Upper lobe of left lung (tissue), 6 donors: ENCODE measurements at regions not wholly inside any gene's neighbourhood (a gene's known extent, or its start where the extent isn't known, plus 50 kb on each side); places are given as distances from the start of the nearest gene placed in this dataset.
A peak's percentile ranks its signal among the peaks of the same experiment; 100 is the strongest.

ENCODE experiments used
- ATAC-seq, 2 donors: fragments of 200-7000 bp; cut with Tn5 transposase; one replicate each; pipeline ENCODE4 v1.9.1; 2022; ENCODE audit warnings: mild to moderate bottlenecking in 2 of 2, moderate library complexity in 2 of 2; ENCODE audit not compliant: low FRiP score in 2 of 2
- DNase-seq, 2 donors: peaks; one replicate each; pipeline ENCODE4 v3.0.0-alpha.2; 2019 to 2020
- H3K27ac ChIP-seq, 4 donors: fragments of 200-600 bp; sonication (generic); one replicate each; pipeline ENCODE4 v1.5.1; 2016 to 2019
- H3K27me3 ChIP-seq, 4 donors: fragments of 200-600 bp; sonication (generic); one replicate each; pipeline ENCODE4 v1.5.1; 2017 to 2019
- H3K36me3 ChIP-seq, 4 donors: fragments of 200-600 bp; sonication (generic); one replicate each; pipeline ENCODE4 v1.5.1; 2016 to 2019
- H3K4me1 ChIP-seq, 4 donors: fragments of 200-600 bp; sonication (generic); one replicate each; pipeline ENCODE4 v1.5.1; 2018 to 2019
- H3K4me3 ChIP-seq, 4 donors: fragments of 200-600 bp; sonication (generic); one replicate each; pipeline ENCODE4 v1.5.1; 2017 to 2019; ENCODE audit warnings: mild to moderate bottlenecking in 2 of 4, moderate library complexity in 1 of 4
- H3K9me3 ChIP-seq, 4 donors: fragments of 200-600 bp; sonication (generic); one replicate each; pipeline ENCODE4 v1.5.1; 2018 to 2019
- CTCF ChIP-seq, 6 experiments: fragments of 450-650 bp in 4 of 6; fragments of 200-600 bp in 2 of 6; sonication (generic) in 2 of 6; IDR thresholded peaks; one replicate each; pipeline ENCODE4 v1.5.1; 2016 to 2019; ENCODE audit warnings: antibody characterized with exemption in 6 of 6
- EP300 ChIP-seq, 4 donors: sonication (generic); formaldehyde crosslinking; IDR thresholded peaks; one replicate each; pipeline ENCODE4 v1.5.1; 2017; ENCODE audit warnings: antibody characterized with exemption in 4 of 4, control low read depth in 2 of 4
- POLR2A ChIP-seq, 4 donors: fragments of 450-650 bp; IDR thresholded peaks; one replicate each; pipeline ENCODE4 v1.5.1; 2016 to 2017; ENCODE audit warnings: antibody characterized with exemption in 4 of 4, mild to moderate bottlenecking in 2 of 4
- POLR2AphosphoS5 ChIP-seq, 2 donors: sonication (generic); formaldehyde crosslinking; IDR thresholded peaks; one replicate each; pipeline ENCODE4 v1.5.1; 2017; ENCODE audit warnings: antibody characterized with exemption in 2 of 2
- WGBS, 2 donors: methylation state at CpG; one replicate each; pipeline ENCODE4 v1.1.5; 2017 to 2018; 5-methylcytosine and 5-hydroxymethylcytosine counted together
- donor health status: DM: no; HTN: no; CAD: no; lungs with moderate emphysema.
- donor health status: DM: no; HTN: yes; CAD: no; lungs with severe emphysema.

GRCh38 chr6:47413752-47414422, 63.7 kb upstream of the CD2AP start:
- Histone ChIP-seq H3K4me3 (peak overlapping the region in 3 of 4 donors; percentile 36 to 55 (median 48)), H3K27ac (peak overlapping the region in 3 of 4 donors; percentile 46 to 66 (median 64)), H3K36me3 (no peaks in the 10 kb centered on the region), H3K4me1 (peaks cover 0 to 9% (median 2%) of the 10 kb centered on the region in 4 donors), H3K9me3 (no peaks in the 10 kb centered on the region), H3K27me3 (no peaks in the 10 kb centered on the region)
- TF ChIP-seq CTCF (IDR thresholded peaks at IDR 0.05) (peak; percentile 74 to 92 (median 84)), POLR2AphosphoS5 (IDR thresholded peaks at IDR 0.05) (no peak)
- DNase-seq (peak in 1 of 2 donors; percentile 31), ATAC-seq (peak; percentile 92 to 95)
- 14 to 17% methylated on average over 4 of the region's 4 CpGs for WGBS, 2 donors

- no peaks in the 10 kb centered on the region for H3K9me3 ChIP-seq
- no peaks in the 10 kb centered on the region for H3K27me3 ChIP-seq
- H3K36me3 ChIP-seq: no peaks in the 10 kb centered on the region
- peak overlapping the region; percentile 46 to 66 (median 63) for H3K27ac ChIP-seq
- TF ChIP-seq POLR2A (IDR thresholded peaks at IDR 0.05) (no peak), CTCF (IDR thresholded peaks at IDR 0.05) (no peak), EP300 (IDR thresholded peaks at IDR 0.05) (no peak), POLR2AphosphoS5 (IDR thresholded peaks at IDR 0.05) (no peak)
- WGBS, 2 donors: 5 to 7% methylated on average over 14 of the region's 14 CpGs
- peak in 1 of 2 donors; percentile 66 for ATAC-seq
- H3K4me3 ChIP-seq: peak overlapping the region in 3 of 4 donors; percentile 36 to 55 (median 48)
- H3K4me1 ChIP-seq: peaks cover 0 to 13% (median 2%) of the 10 kb centered on the region in 4 donors
- DNase-seq: no peak
Measured at GRCh38 chr6:47414423-47415167, 63.0 kb upstream of the CD2AP start.

- no peak for ATAC-seq
- 95 to 98% methylated on average over 4 of the region's 4 CpGs for WGBS, 2 donors
- no peaks in the 10 kb centered on the region for H3K9me3 ChIP-seq
Measured at GRCh38 chr6:47416396-47417345, 60.9 kb upstream of the CD2AP start.

GRCh38 chr6:47419621-47420020, 58.0 kb upstream of the CD2AP start:
- H3K4me1 ChIP-seq: peaks cover 0 to 13% (median 6%) of the 10 kb centered on the region in 4 donors
- no peak for ATAC-seq
- H3K4me3 ChIP-seq: no peak overlapping the region
- H3K27ac ChIP-seq: no peak overlapping the region
- H3K9me3 ChIP-seq: no peaks in the 10 kb centered on the region
- no peak for DNase-seq
- TF ChIP-seq POLR2AphosphoS5 (IDR thresholded peaks at IDR 0.05) (no peak), CTCF (IDR thresholded peaks at IDR 0.05) (no peak), POLR2A (IDR thresholded peaks at IDR 0.05) (no peak), EP300 (IDR thresholded peaks at IDR 0.05) (no peak)
- H3K27me3 ChIP-seq: no peaks in the 10 kb centered on the region
- H3K36me3 ChIP-seq: no peaks in the 10 kb centered on the region

More at GRCh38 chr6:47416396-47417345, 60.9 kb upstream of the CD2AP start:
- DNase-seq: no peak
- Histone ChIP-seq H3K4me3 (no peak overlapping the region), H3K27ac (no peak overlapping the region), H3K27me3 (no peaks in the 10 kb centered on the region), H3K4me1 (peaks cover 0 to 22% (median 6%) of the 10 kb centered on the region in 4 donors), H3K36me3 (no peaks in the 10 kb centered on the region)
- no peak for TF ChIP-seq POLR2AphosphoS5 (IDR thresholded peaks at IDR 0.05)
- no peak for TF ChIP-seq EP300 (IDR thresholded peaks at IDR 0.05)
- TF ChIP-seq CTCF (IDR thresholded peaks at IDR 0.05): no peak
- no peak for TF ChIP-seq POLR2A (IDR thresholded peaks at IDR 0.05)
